ENCODE measurements at regions not wholly inside any gene's neighbourhood (a gene's known extent, or its start where the extent isn't known, plus 50 kb on each side); places are given as distances from the start of the nearest gene placed in this dataset.

- POLR2A ChIA-PET, result no interaction called here
- no peaks in the 10 kb centered on the region for H3K27me3 ChIP-seq (ENCODE audit: control insufficient read depth, insufficient read depth, low read length)
- H3K36me3 ChIP-seq (ENCODE audit: control insufficient read depth, insufficient read depth, low read length), result no peaks in the 10 kb centered on the region
- DNase-seq (ENCODE audit: low read depth), result no peak
- no peak for TF ChIP-seq CTCF (IDR thresholded peaks at IDR 0.05; ENCODE audit: insufficient read depth, low read depth, low read length)
- CTCF ChIA-PET, result interaction anchor here (1.3 kb wide), 1 partner anchor 35 kb away, joined by 3 read pairs; no protein-coding TSS in a partner anchor
- H3K4me3 ChIP-seq (ENCODE audit: low read depth, low read length), result no peak overlapping the region
Observed at GRCh38 chr12:69189378-69189978, 49.9 kb upstream of the CPSF6 start.
